GM18870 (cell line): ENCODE measurements at regions not wholly inside any gene's neighbourhood (a gene's known extent, or its start where the extent isn't known, plus 50 kb on each side); places are given as distances from the start of the nearest gene placed in this dataset.

Experiments
- ATAC-seq: cut with Tn5 transposase; IDR thresholded peaks from one replicate; pipeline ENCODE4 v1.9.1; 2021; ENCODE audit warnings: moderate library complexity; ENCODE audit not compliant: unreplicated experiment

GRCh38 chr12:93279565-93280412, 97.9 kb upstream of the NUDT4 start:
- no peak for ATAC-seq

GRCh38 chr12:93287149-93287548, 90.6 kb upstream of the NUDT4 start:
- no peak for ATAC-seq

DNA sequence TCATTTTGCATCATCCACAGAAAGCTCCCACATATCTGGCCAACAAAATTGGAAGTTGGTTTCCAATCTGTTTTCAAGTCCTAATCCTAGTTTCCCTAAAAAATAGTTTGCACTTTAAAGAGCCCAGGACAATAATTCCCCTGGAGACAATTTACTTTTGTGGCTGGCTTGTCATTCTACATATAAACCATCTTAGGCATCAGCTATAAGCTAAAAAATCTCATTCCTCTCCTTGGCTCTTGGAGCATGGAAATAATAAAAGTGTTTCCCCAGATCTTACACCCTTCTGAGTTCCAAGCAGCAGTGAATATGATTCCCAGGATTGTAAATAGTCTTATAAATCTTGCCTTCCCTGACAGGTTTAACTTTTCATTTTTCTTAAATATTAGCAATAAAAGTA, 89.1 kb upstream of the NUDT4 start:
- ATAC-seq = no peak

- no peak for ATAC-seq
These were observed 87.3 kb upstream of the NUDT4 start for GRCh38 chr12:93290391-93290790.

DNA sequence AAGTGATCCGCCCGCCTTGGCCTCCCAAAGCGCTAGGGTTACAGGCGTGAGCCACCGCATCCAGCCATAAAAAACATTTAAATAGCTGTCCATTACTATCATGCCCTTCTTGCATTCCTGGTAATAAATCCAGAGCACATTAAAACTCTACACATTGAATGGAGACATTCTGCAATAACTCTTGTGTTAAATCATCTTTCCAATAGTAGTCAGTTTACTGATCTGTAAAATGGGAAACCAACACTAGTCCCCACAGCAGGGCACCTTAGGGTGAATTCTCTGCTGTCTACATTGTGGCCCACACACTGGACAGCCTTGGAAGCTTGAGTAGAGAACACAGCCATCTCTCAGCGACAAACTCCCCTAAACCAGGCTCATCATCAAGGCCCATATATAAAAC, 85.5 kb upstream of the NUDT4 start:
- no peak for ATAC-seq

DNA sequence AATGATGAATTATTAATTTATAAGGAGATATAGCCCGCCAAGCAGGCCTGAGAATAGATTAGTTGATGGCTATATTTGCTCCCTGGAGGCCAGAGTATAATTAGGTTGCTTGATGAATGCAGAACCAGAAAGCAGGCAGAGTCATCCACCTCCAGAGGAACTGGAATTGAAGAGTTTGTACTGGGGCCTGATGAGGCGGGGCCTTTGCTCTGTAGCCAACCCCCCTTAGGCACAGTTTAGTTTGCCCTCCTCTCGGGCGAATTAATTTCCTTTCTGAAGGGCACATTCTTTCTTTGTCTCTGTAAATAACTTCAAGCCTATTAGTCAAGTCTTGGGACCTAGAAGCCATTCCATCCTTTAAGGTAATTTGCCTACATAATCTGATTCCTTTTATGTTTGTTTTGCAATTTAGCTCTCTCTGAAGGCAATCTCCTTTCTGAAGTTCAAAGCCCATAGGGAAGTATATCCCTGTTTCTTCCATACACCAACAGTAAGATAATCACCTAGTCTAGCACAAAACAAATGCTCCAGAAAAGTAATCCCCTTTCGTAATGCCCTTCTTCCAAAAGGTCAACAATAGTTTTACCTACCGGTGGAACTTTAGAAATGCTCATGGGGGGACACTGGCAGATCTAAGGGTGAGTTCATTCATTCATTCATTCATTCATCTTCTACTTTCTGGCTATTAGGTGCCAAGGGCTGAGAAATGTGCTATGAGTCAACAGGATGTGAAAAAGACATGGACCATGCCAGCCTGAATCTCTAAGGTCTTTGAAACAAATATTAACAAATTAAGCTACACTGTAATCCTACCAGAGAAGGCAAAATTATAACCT, 84.8 kb upstream of the NUDT4 start:
- ATAC-seq = no peak

- no peak for ATAC-seq
These were observed 80.7 kb upstream of the NUDT4 start for GRCh38 chr12:93297032-93297431.

- ATAC-seq = no peak
These were observed 80.2 kb upstream of the NUDT4 start for GRCh38 chr12:93297536-93297935.

- no peak for ATAC-seq
These were observed 78.4 kb upstream of the NUDT4 start for GRCh38 chr12:93299262-93299846.

GRCh38 chr12:93300611-93301021, 77.1 kb upstream of the NUDT4 start:
- ATAC-seq = no peak

DNA sequence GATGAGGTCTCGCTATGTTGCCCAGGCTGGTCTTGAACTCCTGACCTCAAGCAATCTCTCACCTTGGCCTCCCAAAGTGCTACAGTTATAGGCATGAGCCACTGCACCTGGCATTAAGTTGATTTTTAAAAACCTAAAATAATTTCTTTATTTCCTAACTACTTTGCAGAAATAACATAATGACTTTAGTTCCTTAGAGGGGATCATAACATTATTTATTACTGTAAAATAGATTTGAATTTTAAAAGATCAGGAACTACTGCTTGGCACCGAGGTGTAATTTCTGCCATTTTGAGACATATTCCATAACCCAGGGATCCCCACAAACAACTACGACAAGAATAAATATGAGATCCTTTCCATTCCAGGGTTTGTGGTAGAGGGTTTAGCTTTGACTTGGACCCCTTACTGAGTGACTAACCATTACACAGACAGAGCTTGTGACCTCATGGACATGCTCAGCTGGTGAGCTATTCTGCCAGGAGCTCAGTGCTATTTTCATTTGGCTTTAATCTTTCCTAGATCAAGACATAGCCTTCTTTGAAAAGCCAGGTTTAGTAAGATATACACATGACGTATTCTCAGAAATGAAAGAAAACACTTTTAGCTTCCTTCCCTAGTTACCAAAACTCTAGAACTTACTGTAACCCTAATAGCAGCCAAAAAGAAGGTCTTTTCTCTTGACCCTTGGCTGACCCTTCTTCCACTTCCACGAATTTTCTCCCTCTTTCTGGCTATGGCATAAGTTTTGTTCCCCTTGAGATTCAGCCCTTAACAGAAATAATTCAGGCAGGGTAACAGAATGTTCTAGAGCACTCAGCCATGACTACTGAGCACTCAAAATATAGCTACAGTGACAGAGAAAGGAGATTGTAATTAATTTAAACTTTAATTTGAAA, 75.1 kb upstream of the NUDT4 start:
- no peak for ATAC-seq

- ATAC-seq = no peak
These were observed 71.1 kb upstream of the NUDT4 start for GRCh38 chr12:93306636-93307035.

GRCh38 chr12:93308281-93308680, 69.4 kb upstream of the NUDT4 start:
- ATAC-seq = no peak

DNA sequence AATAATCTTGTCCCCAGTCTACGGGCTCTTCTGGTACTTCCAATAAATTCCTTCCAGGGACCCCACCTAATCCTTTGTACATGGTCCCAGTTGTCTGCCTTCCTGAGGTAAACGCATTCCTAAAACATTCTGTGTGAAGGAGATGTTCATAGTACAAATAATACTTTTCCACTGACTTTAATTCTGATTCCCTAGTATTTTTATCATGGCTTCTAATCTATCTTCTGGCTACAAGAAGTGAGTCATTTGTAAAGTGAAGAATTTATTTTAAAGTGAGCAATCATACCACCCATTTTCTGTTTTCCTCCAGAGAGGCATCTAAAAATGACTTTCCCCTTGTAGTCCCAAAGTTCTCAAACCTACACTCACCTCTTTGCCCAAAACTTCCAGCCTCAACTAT, 65.9 kb upstream of the NUDT4 start:
- ATAC-seq = no peak

GRCh38 chr12:93314177-93314497, 63.6 kb upstream of the NUDT4 start:
- ATAC-seq = no peak

DNA sequence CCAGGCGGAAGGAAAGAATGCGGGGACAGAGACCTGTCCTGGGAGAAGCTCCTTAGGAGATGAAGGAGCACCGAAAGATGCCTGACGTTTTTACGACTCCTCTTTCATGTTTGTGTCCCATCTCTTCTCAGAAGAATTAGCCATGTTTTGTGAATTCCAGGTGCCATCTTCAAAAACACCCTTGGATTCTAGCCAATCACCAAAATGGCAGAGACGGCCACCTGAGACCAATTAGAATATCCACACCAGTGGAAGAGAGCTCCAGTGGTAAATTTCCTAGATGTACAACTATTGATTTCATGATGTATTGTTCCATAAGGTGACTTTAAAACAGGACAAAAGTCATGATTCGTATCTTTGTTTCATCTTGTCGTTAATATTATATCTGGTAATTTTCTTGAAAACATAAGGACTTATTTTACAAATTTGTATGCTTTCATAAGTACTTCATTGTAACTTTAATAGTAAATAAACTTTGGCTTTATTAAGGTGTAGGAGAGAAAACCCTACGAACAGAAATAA, 62.3 kb upstream of the NUDT4 start:
- no peak for ATAC-seq

- no peak for ATAC-seq
These were observed 61.7 kb upstream of the NUDT4 start for GRCh38 chr12:93315907-93316622.

GRCh38 chr12:93316623-93316971, 61.1 kb upstream of the NUDT4 start:
- no peak for ATAC-seq

DNA sequence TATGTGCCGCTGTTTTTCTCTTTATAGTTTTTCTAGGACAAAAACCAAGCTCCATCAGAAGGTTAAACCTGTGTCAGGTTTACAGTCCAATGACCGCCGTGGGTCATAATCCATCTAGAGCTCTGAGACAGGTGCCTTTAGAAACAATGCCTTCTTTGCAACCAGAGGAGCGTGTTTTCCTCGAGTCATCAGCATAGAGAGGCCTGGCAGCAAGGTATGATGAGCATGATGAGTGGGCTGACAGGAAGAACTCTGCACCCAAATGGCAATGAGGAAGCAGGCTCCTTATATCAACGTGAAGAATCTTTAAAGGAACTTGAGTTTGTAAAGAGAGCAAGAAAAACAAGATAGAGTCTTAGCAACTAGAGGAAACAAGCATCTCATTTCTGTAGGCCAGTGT, 60.5 kb upstream of the NUDT4 start:
- no peak for ATAC-seq
